Testis (tissue), 2 donors: ENCODE measurements at regions not wholly inside any gene's neighbourhood (a gene's known extent, or its start where the extent isn't known, plus 50 kb on each side); places are given as distances from the start of the nearest gene placed in this dataset.

Experiments used
- DNase-seq: peaks from one replicate; pipeline ENCODE4 v3.0.0-alpha.2; 2019
- H3K27ac ChIP-seq, 2 donors: fragments of 200-600 bp; sonication (generic); one replicate each; pipeline ENCODE4 v1.5.1; 2019
- H3K27me3 ChIP-seq: fragments of 200-600 bp; sonication (generic); one replicate; pipeline ENCODE4 v1.5.1; 2019
- H3K36me3 ChIP-seq: fragments of 200-600 bp; sonication (generic); one replicate; pipeline ENCODE4 v1.5.1; 2017; ENCODE audit warnings: low read depth; ENCODE audit errors: missing control alignments
- H3K4me1 ChIP-seq: fragments of 200-600 bp; sonication (generic); one replicate; pipeline ENCODE4 v1.5.1; 2019
- H3K4me3 ChIP-seq, 2 donors: fragments of 200-600 bp; sonication (generic); one replicate each; pipeline ENCODE4 v1.5.1; 2017 to 2019
- H3K9me3 ChIP-seq: fragments of 200-600 bp; sonication (generic); one replicate; pipeline ENCODE4 v1.5.1; 2017
- CTCF ChIP-seq, 3 experiments: fragments of 450-650 bp in 2 of 3; fragments of 200-600 bp in 1 of 3; sonication (generic) in 1 of 3; IDR thresholded peaks; one replicate each; pipeline ENCODE4 v1.5.1; 2016 to 2019; ENCODE audit warnings: antibody characterized with exemption in 3 of 3, mild to moderate bottlenecking in 2 of 3, moderate library complexity in 1 of 3
- POLR2A ChIP-seq: fragments of 450-650 bp; IDR thresholded peaks from one replicate; pipeline ENCODE4 v1.6.1; 2017; ENCODE audit warnings: antibody characterized with exemption, mild to moderate bottlenecking, moderate library complexity
- WGBS, 2 donors: methylation state at CpG; one replicate each; pipeline ENCODE4 v1.1.5; 2018; 5-methylcytosine and 5-hydroxymethylcytosine counted together
- intact Hi-C: fragments of 100-400 bp; cut with DNase I; formaldehyde crosslinking; loops from one replicate; pipeline ENCODE4 v1.15.1; 2023; ENCODE audit warnings: low total_unique reads

GRCh38 chr3:88221726-88222125 lies 72.0 kb downstream of the C3orf38 start:
- DNase-seq: no peak
- H3K4me1 ChIP-seq: no peaks in the 10 kb centered on the region
- 32 to 83% methylated on average over 1 of the region's 1 CpG for WGBS, 2 donors
- H3K36me3 ChIP-seq: no peaks in the 10 kb centered on the region
- no peak overlapping the region for H3K4me3 ChIP-seq
- no peaks in the 10 kb centered on the region for H3K27me3 ChIP-seq
- no peaks in the 10 kb centered on the region for H3K9me3 ChIP-seq
- TF ChIP-seq POLR2A: no peak
- no peak for TF ChIP-seq CTCF (IDR thresholded peaks at IDR 0.05)
- intact Hi-C loops: no loop called here
- H3K27ac ChIP-seq: no peak overlapping the region

DNA sequence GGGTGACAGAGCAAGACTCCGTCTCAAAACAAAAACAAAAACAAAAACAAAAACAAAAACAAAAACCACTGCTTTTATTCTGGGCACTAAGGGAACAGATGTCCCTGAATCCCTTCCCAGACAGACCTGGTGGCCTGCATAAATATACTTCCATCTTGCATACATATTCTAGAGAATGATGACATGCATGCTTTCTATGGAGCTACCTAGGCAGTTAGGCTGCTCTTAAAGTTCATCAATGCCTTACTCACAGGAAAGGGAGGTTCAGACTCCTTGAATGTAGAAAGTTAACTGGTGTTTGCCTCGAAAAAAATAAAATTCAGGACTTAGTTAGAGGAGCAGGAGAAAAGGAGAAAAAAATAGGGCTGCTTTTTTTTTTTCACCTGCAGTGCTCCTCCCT lies 72.6 kb downstream of the C3orf38 start:
- Histone ChIP-seq H3K9me3 (no peaks in the 10 kb centered on the region), H3K27me3 (no peaks in the 10 kb centered on the region), H3K27ac (no peak overlapping the region), H3K4me3 (no peak overlapping the region), H3K36me3 (no peaks in the 10 kb centered on the region), H3K4me1 (no peaks in the 10 kb centered on the region)
- intact Hi-C loops: no loop called here
- no peak for TF ChIP-seq POLR2A
- TF ChIP-seq CTCF (IDR thresholded peaks at IDR 0.05): no peak
- DNase-seq: no peak
- 53 to 73% methylated on average over 2 of the region's 2 CpGs for WGBS, 2 donors

DNA sequence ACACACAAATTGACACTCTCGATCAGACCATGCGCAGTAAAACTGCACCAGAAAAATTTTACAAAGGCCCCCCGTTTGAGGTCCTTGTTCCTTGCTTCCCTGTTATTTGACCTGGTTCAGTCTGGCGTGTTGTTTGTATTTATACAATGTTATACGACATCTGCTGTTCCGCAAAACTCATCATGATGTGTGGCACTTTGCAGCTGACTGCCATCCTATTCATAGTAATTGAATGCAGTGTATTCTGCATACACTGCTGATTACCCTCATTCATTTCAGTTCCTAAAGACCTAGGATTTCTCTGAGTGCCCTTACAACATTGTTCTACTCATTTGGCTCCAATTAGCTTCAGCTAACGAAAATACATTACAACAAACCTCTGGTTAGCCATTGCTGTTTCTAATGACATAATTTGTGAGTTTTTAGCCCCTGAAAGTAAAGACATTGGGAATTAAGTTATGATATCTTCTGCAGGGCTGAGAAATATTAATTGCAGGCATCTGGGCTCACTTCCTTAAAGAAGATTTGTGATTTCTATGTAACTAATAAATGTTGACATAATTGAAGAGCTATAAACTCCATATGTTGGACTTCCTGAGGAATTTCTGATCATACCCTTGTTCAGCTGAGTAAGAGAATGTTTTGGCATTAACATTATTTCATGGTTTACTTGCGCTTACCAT lies 75.7 kb downstream of the C3orf38 start:
- no peak overlapping the region for H3K27ac ChIP-seq
- no peak overlapping the region for H3K4me3 ChIP-seq
- no peaks in the 10 kb centered on the region for H3K4me1 ChIP-seq
- no peaks in the 10 kb centered on the region for H3K27me3 ChIP-seq
- WGBS, 2 donors: 82 to 89% methylated on average over 8 of the region's 8 CpGs
- H3K9me3 ChIP-seq: no peaks in the 10 kb centered on the region
- DNase-seq: no peak
- intact Hi-C loops: no loop called here
- H3K36me3 ChIP-seq: no peaks in the 10 kb centered on the region
- TF ChIP-seq POLR2A (no peak), CTCF (IDR thresholded peaks at IDR 0.05) (no peak)

- TF ChIP-seq POLR2A (no peak), CTCF (IDR thresholded peaks at IDR 0.05) (no peak)
- no peak for DNase-seq
- Histone ChIP-seq H3K9me3 (no peaks in the 10 kb centered on the region), H3K4me1 (no peaks in the 10 kb centered on the region), H3K27ac (no peak overlapping the region), H3K4me3 (no peak overlapping the region), H3K36me3 (no peaks in the 10 kb centered on the region), H3K27me3 (no peaks in the 10 kb centered on the region)
- WGBS, 2 donors: 59 to 83% methylated on average over 3 of the region's 3 CpGs
- intact Hi-C loops: no loop called here
These were observed 77.2 kb downstream of the C3orf38 start for GRCh38 chr3:88226910-88227309.

DNA sequence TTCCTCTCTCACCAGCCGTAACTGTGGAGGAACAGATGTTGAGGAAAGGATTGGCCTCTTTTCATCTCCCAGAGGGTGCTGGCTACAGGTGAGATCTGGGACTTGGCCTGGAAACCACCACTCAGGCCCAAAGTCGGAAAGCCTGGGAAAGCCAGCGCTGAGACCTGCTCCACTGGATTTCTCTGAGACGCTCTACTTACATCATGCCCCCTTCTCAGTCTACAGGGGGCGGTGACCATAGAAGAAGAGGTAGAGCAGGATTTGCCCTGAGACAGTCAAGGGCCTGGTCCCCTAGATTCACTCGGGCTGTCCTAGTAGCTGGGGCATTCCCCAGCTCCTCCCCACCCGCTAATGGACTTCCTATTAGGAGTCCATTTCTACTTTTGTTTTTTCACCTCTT lies 80.9 kb downstream of the C3orf38 start:
- H3K9me3 ChIP-seq: no peaks in the 10 kb centered on the region
- intact Hi-C loops: no loop called here
- DNase-seq: no peak
- 92 to 94% methylated on average over 5 to 7 of the region's 7 CpGs for WGBS, 2 donors
- no peak overlapping the region for H3K27ac ChIP-seq
- H3K36me3 ChIP-seq: no peaks in the 10 kb centered on the region
- H3K4me3 ChIP-seq: no peak overlapping the region
- H3K27me3 ChIP-seq: no peaks in the 10 kb centered on the region
- no peak for TF ChIP-seq POLR2A
- no peak for TF ChIP-seq CTCF (IDR thresholded peaks at IDR 0.05)
- no peaks in the 10 kb centered on the region for H3K4me1 ChIP-seq
